ENCODE measurements at regions not wholly inside any gene's neighbourhood (a gene's known extent, or its start where the extent isn't known, plus 50 kb on each side); places are given as distances from the start of the nearest gene placed in this dataset.

- no peak for DNase-seq (ENCODE audit: low read depth, low spot score)
- ChIA-PET POLR2A (no interaction called here), SMC1A (ENCODE audit: uncharacterized antibody, unreplicated experiment) (no interaction called here), RAD21 (ENCODE audit: unreplicated experiment) (no interaction called here), CTCF (no interaction called here)
- no TSS peak for BruUV-seq (replicated peaks)
- Histone ChIP-seq H4K20me1 (ENCODE audit: control insufficient read depth, insufficient read depth) (no peaks in the 10 kb centered on the region), H3K9me3 (replicated peaks; ENCODE audit: control insufficient read depth, insufficient read depth, low read length) (no peaks in the 10 kb centered on the region; the same call in 2 of the 3 replicates), H3K36me3 (ENCODE audit: control insufficient read depth in 2 of 2, insufficient read depth in 2 of 2, low read length in 1 of 2) (no peaks in the 10 kb centered on the region), H3K27me3 (replicated peaks in 1 of 2; ENCODE audit: control insufficient read depth in 2 of 2, insufficient read depth in 2 of 2, low read length in 1 of 2) (no peaks in the 10 kb centered on the region), H3K4me3 (no peak overlapping the region), H3K27ac (ENCODE audit: control insufficient read depth, insufficient read depth) (no peak overlapping the region), H3K79me2 (ENCODE audit: control insufficient read depth, insufficient read depth, low read length) (no peaks in the 10 kb centered on the region), H2AFZ (ENCODE audit: control insufficient read depth, low read depth, low read length) (no peak overlapping the region), H3K4me2 (ENCODE audit: control insufficient read depth, insufficient read depth) (no peak overlapping the region), H3K4me1 (ENCODE audit: control insufficient read depth, insufficient read depth, low read length) (no peaks in the 10 kb centered on the region), H3K9ac (ENCODE audit: control insufficient read depth, insufficient read depth, low read length) (no peak overlapping the region)
- WGBS (ENCODE audit: insufficient coverage, insufficient replicate concordance, low lambda C conversion rate, missing lambda C conversion rate): 20% methylated on average over 1 of the region's 1 CpG
- TF ChIP-seq MEF2B (IDR thresholded peaks at IDR 0.05; ENCODE audit: partially characterized antibody, poor library complexity, severe bottlenecking) (no peak), NR2C2 (IDR thresholded peaks at IDR 0.05; ENCODE audit: borderline replicate concordance, control insufficient read depth, insufficient read length, low read depth) (no peak), SKIL (IDR thresholded peaks at IDR 0.05; ENCODE audit: low read depth, poor library complexity, severe bottlenecking) (no peak), POLR2A (IDR thresholded peaks at IDR 0.05; ENCODE audit: low read depth, low read length) (no peak), NR2F1 (conservative IDR thresholded peaks at IDR 0.05) (no peak), LARP7 (IDR thresholded peaks at IDR 0.05) (no peak), IKZF2 (IDR thresholded peaks at IDR 0.05) (no peak), SUPT20H (IDR thresholded peaks at IDR 0.05; ENCODE audit: borderline replicate concordance, control insufficient read depth, low read depth, low read length) (no peak), E2F4 (IDR thresholded peaks at IDR 0.05; ENCODE audit: low read depth, low read length) (no peak), PAX5 (IDR thresholded peaks at IDR 0.05; ENCODE audit: borderline replicate concordance, low read depth, low read length) (no peak), RAD21 (IDR thresholded peaks at IDR 0.05; ENCODE audit: insufficient read depth, low read depth, low read length) (no peak), STAT1 (conservative IDR thresholded peaks at IDR 0.05) (no peak), ZBTB33 (IDR thresholded peaks at IDR 0.05) (no peak), MXI1 (IDR thresholded peaks at IDR 0.05; ENCODE audit: low read depth, low read length) (no peak), SMAD5 (IDR thresholded peaks at IDR 0.05; ENCODE audit: low read depth) (no peak), ESRRA (IDR thresholded peaks at IDR 0.05; ENCODE audit: low read length) (no peak), KLF5 (IDR thresholded peaks at IDR 0.05; ENCODE audit: partially characterized antibody) (no peak)
- in situ Hi-C loops (cut with MboI) (no loop called here), intact Hi-C loops (cut with micrococcal nuclease; ENCODE audit: unreplicated experiment) (no loop called here)
- no peak for FAIRE-seq
- no peak for ATAC-seq
Measured at GRCh38 chr1:173101589-173101988, 50.8 kb upstream of the TNFSF18 start.

Data from GM12878 (cell line).